HG03439 (cell line): ENCODE measurements at regions not wholly inside any gene's neighbourhood (a gene's known extent, or its start where the extent isn't known, plus 50 kb on each side); places are given as distances from the start of the nearest gene placed in this dataset.
"Not testable (repeated sequence)": the region's sequence is repeated elsewhere in the genome, so short reads cannot be mapped to it uniquely, and the experiment has no call there.

ENCODE experiments used
- ATAC-seq: cut with Tn5 transposase; IDR thresholded peaks from one replicate; pipeline ENCODE4 v1.9.1; 2021; ENCODE audit warnings: mild to moderate bottlenecking, moderate library complexity; ENCODE audit not compliant: unreplicated experiment

- no peak for ATAC-seq
Observed at GRCh38 chr6:26232306-26232939, 132.6 kb upstream of the BTN3A2 start.

DNA sequence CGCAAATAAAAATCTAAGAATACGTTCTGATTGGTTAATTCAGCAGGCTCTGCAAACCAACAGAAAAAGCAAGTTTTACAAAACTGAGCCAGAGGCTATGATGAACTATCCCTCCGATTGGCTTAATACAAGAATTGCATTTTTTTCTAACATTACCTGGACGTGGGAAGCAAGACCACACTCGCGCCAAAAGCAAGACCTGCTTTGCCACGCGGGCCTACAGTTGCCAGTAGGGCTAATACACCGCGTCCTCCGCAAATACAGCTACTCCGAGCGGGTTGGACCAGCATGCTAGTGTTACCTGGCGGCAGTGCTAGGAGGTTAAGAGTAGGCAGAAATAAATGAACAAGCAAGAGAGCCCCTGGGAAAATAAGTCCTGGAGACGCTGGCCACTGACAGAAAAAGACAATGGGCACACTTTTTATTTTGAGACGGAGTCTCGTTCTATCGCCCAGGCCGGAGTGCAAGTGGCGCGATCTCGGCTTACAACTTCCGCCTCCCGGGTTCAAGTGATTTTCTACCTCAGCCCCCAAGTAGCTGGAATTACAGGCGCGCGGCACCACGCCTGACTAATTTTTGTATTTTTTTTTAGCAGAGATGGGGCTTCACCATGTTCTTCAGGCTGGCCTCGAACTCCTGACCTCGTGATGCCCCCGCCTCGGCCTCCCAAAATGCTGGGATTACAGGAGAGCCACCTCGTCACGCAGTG lies 131.9 kb upstream of the BTN3A2 start:
- peak; percentile 8 for ATAC-seq

DNA sequence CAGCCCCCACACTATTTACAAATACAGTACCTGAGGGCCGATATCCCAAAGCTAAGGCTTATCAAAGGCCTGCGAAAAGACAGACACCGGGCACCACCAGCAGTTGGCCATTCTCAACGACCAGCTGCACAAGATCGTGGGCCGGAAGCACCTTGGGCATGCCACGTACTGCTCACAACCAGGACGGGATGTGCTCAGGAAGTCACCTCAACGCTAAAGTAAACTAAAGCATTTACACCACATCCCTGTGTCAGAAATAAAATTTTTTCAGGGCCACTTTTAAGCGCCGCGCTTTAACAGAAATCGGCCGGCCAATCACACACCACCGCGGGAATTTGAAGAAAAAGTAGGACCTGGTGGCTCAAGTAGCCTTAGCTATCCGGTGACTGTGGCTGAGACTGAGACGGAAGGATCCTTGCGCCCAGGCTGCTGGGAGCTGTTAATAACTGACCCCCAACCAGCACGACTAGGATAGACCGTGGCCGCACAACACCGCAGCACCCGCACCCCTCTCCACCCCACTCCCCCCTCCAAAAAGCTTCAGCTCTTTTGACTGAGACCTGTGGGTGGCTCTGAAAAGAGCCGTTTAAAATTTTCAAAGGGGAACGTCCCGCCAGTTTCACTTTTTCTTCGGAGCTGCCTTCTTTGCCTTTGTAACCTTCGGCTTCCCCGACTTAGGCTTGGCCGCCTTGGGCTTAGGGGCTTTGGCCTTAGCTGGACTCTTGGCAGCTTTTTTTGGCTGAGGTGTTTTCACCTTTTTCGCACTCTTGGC lies 131.2 kb upstream of the BTN3A2 start:
- ATAC-seq = peak; percentile 37

- peak; percentile 53 for ATAC-seq
Observed at GRCh38 chr6:26234421-26235301, 130.3 kb upstream of the BTN3A2 start.

DNA sequence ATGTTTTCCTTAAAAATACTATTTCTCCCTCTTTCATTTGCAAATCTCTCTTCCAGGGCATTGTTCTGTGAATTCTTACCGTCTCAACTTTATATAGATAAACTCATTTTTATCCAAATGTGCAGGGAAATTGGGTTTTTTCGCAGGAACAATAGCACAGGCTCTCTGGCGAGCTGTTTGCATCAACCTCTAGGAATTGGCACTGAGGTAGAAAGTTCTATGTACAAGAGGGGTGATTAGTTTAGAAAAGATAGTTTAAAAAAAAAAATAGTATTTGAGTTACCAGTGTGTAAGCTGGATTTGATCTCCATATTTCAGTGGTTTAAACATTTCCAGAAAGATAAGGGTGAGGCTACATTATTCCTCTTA lies 129.7 kb upstream of the BTN3A2 start:
- no peak for ATAC-seq

- not testable (repeated sequence) for ATAC-seq
Observed at GRCh38 chr6:26239415-26239814, 125.6 kb upstream of the BTN3A2 start.

DNA sequence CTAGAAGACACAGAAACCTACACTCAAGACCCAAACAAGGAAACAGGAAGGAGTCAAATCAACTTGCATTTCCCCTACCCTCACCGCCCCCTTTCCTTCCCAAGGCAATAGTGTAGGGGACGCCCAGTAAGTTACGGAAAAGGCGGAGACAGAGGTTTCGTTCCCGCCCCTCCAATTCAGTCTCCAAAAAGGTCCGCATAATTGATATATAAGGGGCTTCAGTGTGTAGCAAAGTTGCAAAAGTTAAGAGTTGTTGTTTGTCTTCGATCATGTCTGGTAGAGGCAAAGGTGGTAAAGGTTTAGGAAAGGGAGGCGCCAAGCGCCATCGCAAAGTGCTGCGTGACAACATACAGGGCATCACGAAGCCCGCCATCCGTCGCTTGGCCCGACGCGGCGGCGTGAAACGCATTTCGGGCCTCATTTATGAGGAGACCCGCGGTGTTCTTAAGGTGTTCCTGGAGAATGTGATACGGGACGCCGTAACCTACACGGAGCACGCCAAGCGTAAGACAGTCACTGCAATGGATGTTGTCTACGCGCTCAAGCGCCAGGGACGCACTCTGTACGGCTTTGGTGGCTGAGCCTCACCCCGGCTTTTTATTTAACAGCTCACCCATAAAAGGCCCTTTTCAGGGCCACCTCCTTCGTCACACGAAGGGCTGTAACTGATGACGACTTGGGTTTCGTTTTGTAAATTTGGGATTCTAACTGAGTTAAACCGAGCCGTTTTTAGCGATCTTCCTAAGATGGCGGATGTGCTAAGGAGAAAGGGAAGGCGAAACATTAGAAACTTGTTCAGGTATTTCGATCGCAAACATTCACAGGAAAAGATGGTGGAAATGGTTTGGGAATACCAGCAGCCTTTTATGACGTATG lies 124.6 kb upstream of the BTN3A2 start:
- peak; percentile 48 for ATAC-seq

DNA sequence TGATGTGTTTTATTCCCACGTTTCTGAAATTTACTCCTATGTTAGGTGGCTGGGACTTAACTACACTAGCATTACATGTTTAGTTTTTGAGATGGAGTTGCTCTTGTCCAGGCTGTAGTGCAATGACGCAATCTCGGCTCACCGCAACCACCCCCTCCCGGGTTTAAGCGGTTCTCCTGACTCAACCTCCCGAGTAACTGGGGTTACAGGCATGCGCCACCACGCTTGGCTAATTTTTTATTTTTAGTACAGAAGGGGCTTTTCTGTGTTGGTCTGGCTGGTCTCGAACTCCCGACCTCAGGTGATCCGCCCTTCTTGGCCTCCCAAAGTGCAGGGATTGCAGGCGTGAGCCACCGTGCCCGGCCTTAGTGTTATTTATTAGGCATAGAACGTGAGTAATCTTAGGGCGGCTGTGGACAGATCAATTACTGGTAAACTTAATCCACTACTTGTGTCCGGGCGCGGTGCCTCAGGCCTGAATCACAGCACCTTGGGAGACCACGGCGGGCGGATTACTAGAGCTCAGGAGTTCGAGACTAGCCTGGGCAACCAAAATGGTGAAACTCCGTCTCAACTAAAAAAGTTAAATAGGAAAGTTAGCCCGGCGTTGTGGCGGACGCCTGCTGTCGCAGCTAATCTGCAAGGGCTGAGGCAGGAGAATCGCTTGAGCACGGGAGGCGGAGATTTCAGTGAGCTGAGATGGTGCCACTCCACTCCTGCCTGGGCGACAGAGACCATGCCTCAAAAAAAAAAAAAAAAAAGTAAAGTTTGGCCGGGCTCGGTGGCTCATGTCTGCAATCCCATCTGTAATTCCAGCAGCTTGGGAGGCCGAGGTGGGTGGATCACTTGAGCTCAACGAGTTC lies 123.7 kb upstream of the BTN3A2 start:
- no peak for ATAC-seq

- no peak for ATAC-seq
Observed at GRCh38 chr6:26243132-26243531, 121.9 kb upstream of the BTN3A2 start.

GRCh38 chr6:26243752-26244151 lies 121.2 kb upstream of the BTN3A2 start:
- no peak for ATAC-seq

DNA sequence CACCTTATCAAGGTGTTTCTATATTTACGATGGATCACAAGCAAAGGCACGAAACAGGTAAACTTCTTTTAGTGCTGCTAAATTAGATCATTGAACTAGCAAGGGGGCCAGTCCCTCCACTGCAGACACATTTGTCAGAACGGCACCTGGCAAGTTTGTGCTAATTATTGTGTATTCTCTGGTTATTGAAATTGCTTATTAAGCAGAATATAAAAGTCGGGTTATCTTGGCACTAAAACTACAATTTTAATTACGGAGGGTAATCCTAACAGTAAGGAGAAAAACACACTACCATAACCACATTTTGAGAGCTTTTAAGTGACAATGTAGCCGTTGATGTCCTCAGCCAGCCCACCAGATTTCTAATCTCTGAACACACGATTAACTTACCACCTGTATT lies 118.9 kb upstream of the BTN3A2 start:
- ATAC-seq = no peak

DNA sequence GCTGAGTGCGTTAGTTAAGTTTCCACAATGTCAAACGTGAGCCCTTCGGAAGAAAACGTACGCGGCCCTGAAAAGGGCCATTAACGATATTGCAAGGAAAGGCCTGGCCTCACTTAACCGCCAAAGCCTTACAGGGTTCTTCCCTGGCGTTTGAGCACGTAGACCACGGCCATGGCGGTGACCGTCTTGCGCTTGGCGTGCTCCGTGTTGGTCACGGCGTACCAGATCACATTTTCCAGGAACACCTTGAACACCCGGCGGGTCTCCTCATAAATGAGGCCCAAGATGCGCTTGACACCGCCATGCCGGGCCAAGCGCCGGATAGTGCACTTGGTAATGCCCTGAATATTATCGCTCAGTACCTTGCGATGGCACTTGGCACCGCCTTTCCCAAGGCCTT lies 118.4 kb upstream of the BTN3A2 start:
- no peak for ATAC-seq

GRCh38 chr6:26249707-26249956 lies 115.4 kb upstream of the BTN3A2 start:
- ATAC-seq = peak; percentile 18

GRCh38 chr6:26249957-26250697 lies 114.9 kb upstream of the BTN3A2 start:
- peak; percentile 52 for ATAC-seq

- no peak for ATAC-seq
Observed at GRCh38 chr6:26250698-26251044, 114.3 kb upstream of the BTN3A2 start.

DNA sequence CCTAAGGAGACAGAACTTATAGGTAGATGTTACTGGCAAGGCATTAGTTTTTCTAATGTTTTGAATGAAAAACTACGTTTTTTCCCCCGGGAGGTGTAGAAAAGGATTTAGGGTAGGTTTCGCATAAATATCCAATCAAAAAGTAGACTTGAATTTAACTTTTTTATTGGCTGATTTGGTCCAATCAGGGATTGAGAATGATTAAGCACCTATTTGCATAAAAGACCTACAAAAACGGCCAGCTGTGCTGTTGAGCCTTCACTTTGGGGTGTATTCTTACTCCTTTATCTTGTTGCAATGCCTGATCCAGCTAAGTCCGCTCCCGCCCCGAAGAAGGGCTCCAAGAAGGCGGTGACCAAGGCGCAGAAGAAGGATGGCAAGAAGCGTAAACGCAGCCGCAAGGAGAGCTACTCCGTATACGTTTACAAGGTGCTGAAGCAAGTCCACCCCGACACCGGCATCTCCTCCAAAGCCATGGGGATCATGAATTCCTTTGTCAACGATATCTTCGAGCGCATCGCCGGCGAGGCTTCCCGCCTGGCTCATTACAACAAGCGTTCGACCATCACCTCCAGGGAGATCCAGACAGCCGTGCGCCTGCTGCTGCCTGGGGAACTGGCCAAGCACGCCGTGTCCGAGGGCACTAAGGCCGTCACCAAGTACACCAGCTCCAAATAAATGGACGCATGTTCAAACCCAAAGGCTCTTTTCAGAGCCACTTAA lies 113.5 kb upstream of the BTN3A2 start:
- peak; percentile 46 for ATAC-seq

DNA sequence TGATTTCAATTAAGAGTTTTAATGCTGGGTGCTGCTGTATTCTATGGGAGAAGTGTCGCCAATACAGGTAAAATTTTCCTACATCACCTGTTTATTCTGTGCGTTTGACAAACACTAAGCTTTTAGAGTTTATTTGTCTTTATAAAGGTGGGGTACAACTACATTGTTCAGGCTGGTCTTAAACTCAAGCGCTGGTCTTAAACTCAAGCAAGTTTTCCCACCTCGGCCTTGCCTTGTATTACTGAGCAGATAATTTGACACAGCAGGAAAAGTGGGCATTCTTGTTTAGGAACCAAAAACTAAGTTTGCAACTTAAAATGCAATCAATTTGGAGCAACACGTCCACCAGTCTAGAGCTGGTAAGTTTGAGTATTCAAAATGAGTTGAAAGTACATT lies 112.9 kb upstream of the BTN3A2 start:
- ATAC-seq = no peak

GRCh38 chr6:26254724-26255123 lies 110.3 kb upstream of the BTN3A2 start:
- no peak for ATAC-seq
